ENCODE measurements at regions not wholly inside any gene's neighbourhood (a gene's known extent, or its start where the extent isn't known, plus 50 kb on each side); places are given as distances from the start of the nearest gene placed in this dataset.

DNA sequence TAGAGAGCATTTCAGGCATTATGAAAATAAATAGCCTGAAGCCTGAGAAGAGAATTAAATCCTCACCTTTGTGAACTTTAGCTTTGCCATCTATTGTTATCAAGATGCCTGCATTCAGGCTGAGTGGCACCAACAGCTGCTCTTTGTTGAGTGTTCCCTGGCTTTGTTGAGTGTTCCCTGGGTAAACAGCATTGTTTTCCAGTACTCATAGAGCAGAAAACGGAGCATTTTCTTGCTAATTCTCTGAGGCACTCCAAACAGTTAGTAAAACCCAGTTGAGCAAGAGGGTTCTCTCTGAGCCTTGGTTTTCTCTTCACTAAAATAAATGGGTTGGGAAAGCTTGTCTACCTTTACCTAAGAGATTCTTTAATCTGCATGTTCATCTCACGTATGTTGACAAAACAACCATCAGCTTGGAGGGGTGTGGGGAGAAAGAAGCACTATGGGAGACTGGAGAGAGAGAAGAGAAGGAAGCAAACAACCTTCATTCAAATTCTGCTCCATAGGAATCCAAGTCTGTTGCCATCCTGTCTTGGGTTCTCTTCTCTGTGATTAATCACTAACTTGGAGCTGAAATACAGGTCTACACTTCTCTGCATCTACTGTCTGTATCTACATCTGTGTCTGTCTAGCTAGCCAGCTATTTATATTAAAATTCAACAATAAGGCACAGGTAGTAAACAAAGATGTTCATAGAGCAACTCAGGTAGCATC, 567.0 kb upstream of the SOX11 start:
- intact Hi-C loops (cut with micrococcal nuclease), result no loop called here
- no peak for DNase-seq
- Histone ChIP-seq H3K36me3 (no peaks in the 10 kb centered on the region), H3K4me1 (no peaks in the 10 kb centered on the region), H3K27ac (replicated peaks) (no peak overlapping the region), H3K27me3 (ENCODE audit: low read depth) (no peaks in the 10 kb centered on the region), H3K9me3 (replicated peaks) (no peaks in the 10 kb centered on the region), H3K4me3 (no peak overlapping the region)
- TF ChIP-seq, protein P1, sequence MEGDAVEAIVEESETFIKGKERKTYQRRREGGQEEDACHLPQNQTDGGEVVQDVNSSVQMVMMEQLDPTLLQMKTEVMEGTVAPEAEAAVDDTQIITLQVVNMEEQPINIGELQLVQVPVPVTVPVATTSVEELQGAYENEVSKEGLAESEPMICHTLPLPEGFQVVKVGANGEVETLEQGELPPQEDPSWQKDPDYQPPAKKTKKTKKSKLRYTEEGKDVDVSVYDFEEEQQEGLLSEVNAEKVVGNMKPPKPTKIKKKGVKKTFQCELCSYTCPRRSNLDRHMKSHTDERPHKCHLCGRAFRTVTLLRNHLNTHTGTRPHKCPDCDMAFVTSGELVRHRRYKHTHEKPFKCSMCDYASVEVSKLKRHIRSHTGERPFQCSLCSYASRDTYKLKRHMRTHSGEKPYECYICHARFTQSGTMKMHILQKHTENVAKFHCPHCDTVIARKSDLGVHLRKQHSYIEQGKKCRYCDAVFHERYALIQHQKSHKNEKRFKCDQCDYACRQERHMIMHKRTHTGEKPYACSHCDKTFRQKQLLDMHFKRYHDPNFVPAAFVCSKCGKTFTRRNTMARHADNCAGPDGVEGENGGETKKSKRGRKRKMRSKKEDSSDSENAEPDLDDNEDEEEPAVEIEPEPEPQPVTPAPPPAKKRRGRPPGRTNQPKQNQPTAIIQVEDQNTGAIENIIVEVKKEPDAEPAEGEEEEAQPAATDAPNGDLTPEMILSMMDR (IDR thresholded peaks at IDR 0.05; ENCODE audit: borderline replicate concordance), result no peak

DNA sequence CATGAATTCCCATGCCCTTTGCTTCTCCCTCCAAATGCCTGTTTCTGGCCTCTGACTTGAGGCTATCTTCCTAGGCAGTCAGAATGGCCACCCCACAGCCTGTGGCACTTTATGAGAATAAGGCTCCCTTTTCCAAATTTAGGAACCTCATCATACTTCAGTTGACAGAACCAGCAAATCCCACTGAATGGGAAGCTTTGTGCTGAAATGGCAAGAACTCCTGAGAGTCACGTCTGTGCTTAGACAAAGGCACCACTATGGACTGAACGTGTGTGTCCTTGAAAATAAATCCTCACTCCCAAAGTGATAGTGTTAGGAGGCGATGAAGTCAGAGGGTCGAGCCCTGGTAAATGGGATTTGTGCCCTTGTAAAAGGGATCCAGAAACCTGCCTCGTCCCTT, 559.9 kb upstream of the SOX11 start:
- no peaks in the 10 kb centered on the region for H3K36me3 ChIP-seq
- DNase-seq, result no peak
- H3K4me3 ChIP-seq, result no peak overlapping the region
- no peaks in the 10 kb centered on the region for H3K4me1 ChIP-seq
- no peaks in the 10 kb centered on the region for H3K9me3 ChIP-seq (replicated peaks)
- H3K27ac ChIP-seq (replicated peaks), result no peak overlapping the region
- TF ChIP-seq, protein P1 (IDR thresholded peaks at IDR 0.05; ENCODE audit: borderline replicate concordance), result no peak
- intact Hi-C loops (cut with micrococcal nuclease), result no loop called here
- H3K27me3 ChIP-seq (ENCODE audit: low read depth), result no peaks in the 10 kb centered on the region

DNA sequence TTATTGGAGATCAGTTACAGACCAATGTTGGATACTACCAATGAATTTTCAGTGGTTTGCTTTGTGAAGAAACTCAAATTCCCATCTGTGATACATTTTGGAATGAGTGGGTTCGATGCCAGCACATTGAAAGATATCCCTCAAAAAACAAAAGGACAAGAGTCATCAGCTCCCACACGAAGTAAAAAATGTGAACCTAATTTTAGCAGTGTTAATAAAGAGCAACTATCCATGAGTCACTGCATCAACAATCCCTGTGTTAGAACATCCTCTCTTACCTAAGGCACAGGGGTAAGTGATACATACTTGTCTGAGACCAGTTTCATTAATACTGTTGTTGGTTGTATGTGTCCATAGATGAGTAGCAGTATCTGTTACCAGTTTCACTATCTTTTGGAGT, 551.8 kb upstream of the SOX11 start:
- Histone ChIP-seq H3K27me3 (ENCODE audit: low read depth) (no peaks in the 10 kb centered on the region), H3K27ac (replicated peaks) (no peak overlapping the region), H3K4me1 (no peaks in the 10 kb centered on the region), H3K4me3 (no peak overlapping the region), H3K9me3 (replicated peaks) (peaks cover 3% of the 10 kb centered on the region), H3K36me3 (no peaks in the 10 kb centered on the region)
- DNase-seq, result no peak
- intact Hi-C loops (cut with micrococcal nuclease), result no loop called here
- TF ChIP-seq, protein P1 (IDR thresholded peaks at IDR 0.05; ENCODE audit: borderline replicate concordance), result no peak

DNA sequence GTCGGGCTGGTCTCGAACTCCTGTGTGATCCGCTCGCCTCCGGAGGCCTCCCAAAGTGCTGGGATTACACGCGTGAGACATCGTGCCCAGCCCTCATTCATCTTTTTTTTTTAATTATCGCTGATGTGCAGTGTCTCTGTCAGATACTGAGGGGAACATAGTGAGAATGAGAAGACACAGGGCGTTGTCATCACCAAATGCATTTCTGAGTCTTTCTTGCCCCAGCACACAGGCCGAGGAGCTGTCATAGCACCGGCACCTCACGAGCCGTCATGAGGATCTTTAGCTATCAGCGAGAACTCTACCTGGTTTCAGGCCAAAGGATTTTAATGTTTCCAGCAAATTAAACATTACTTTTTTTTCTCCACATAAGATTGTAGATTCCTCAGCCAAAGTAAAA, 548.0 kb upstream of the SOX11 start:
- no peaks in the 10 kb centered on the region for H3K36me3 ChIP-seq
- H3K27ac ChIP-seq (replicated peaks), result no peak overlapping the region
- peaks cover 11% of the 10 kb centered on the region for H3K9me3 ChIP-seq (replicated peaks)
- H3K4me1 ChIP-seq, result no peaks in the 10 kb centered on the region
- no peak for DNase-seq
- no peak overlapping the region for H3K4me3 ChIP-seq
- H3K27me3 ChIP-seq (ENCODE audit: low read depth), result no peaks in the 10 kb centered on the region
- TF ChIP-seq, protein P1 (IDR thresholded peaks at IDR 0.05; ENCODE audit: borderline replicate concordance), result no peak
- intact Hi-C loops (cut with micrococcal nuclease), result no loop called here

DNA sequence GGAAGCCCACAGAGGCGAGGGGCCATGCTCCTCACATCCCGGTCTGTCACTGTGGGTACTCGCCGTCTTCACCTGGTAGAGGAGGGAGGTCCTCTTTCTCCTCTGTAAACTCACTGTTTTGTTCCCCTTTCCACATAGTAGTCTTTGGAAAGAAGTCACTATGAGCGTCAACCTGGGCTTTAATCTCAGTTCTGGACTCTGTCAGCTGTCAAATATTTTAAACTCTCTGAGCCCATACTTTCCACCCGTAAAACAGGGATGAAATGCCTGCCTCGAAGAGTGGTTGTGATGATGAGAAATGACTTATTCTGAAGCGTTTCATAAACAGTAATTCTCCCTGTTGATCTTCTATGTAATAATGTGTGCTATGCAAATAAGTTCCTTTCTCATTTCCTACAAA, 547.1 kb upstream of the SOX11 start:
- no peaks in the 10 kb centered on the region for H3K4me1 ChIP-seq
- peaks cover 19% of the 10 kb centered on the region for H3K9me3 ChIP-seq (replicated peaks)
- intact Hi-C loops (cut with micrococcal nuclease), result no loop called here
- no peaks in the 10 kb centered on the region for H3K27me3 ChIP-seq (ENCODE audit: low read depth)
- TF ChIP-seq, protein P1 (IDR thresholded peaks at IDR 0.05; ENCODE audit: borderline replicate concordance), result no peak
- H3K27ac ChIP-seq (replicated peaks), result no peak overlapping the region
- no peak for DNase-seq
- no peaks in the 10 kb centered on the region for H3K36me3 ChIP-seq
- no peak overlapping the region for H3K4me3 ChIP-seq

Measured in left ventricle myocardium inferior (tissue), 1 donor.